HG03575 (cell line): ENCODE measurements at regions not wholly inside any gene's neighbourhood (a gene's known extent, or its start where the extent isn't known, plus 50 kb on each side); places are given as distances from the start of the nearest gene placed in this dataset.
"Not testable (repeated sequence)": the region's sequence is repeated elsewhere in the genome, so short reads cannot be mapped to it uniquely, and the experiment has no call there.

Experiments
- ATAC-seq: cut with Tn5 transposase; IDR thresholded peaks from one replicate; pipeline ENCODE4 v1.9.1; 2021; ENCODE audit not compliant: unreplicated experiment, insufficient number of reproducible peaks, low FRiP score; ENCODE audit errors: extremely low read depth

DNA sequence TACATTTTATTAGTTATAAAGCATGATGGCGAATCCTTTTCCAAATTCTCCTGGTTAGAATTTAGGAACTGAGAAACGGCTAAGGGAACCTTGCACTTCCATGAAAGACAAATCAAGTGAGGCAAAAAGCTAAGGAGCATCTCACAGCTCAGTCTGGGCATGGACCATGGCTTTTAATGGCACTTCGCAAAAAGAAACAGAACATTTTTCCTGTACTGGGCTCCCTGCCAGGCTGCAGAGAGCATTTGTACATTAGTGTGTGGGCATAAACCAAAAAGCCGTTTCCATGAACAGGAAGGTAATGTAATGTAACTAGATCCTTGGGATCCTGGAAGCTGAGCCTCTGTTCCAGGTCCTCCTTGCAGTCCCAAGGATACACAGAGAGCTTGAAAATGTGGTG, 354.2 kb downstream of the MRPS30 start:
- ATAC-seq = no peak

DNA sequence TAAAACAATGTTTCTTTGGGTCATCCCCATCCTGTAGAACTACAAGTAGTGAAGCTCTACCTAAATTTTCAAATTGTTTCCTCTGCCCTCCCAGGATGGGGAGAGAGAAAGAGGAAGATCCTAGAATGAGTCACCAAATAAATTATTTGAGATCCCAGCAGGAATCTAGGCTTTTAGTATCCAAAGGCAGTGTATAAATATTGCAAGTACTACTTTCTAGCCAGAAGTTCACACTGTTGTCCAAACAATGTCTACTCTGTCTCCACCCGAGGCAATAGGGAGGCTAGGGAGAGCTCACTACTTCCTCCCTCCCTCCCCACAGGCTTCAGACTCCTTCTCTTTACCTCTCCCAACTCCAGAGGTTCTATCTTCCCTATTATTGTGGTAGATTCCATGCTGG, 362.8 kb downstream of the MRPS30 start:
- no peak for ATAC-seq

DNA sequence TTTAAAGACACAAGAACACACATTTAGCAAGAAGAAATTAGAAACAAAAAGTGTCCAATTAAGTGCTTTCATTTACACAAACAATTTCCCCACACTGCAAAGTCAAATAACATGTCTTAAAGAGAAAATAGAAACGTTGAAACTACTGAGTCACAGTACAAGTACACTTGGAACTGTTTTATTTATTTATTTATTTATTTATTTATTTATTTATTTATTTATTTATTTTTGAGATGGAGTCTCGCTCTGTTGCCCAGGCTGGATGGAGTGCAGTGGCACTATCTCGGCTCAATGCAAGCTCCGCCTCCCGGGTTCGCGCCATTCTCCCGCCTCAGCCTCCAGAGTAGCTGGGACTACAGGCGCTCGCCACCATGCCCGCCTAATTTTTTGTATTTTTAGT, 363.9 kb downstream of the MRPS30 start:
- not testable (repeated sequence) for ATAC-seq

DNA sequence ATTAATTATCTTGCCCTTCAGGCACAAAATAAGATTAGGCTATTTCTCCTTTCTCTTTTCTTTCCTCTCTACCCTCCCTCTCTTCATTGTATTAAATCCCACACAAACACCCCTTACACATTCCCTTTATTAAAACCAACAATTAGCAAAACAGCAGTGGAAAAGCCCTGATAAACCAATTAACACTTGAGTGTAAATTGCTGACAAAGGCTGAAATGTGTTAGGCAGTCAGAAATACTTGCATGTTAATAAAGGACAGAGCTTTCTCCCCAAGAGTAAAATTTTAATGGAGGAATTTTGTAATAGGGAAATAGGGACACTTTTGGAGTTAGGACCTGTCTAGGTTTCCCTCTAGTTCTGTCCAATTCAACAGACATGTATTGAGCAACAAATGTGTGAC, 370.9 kb downstream of the MRPS30 start:
- no peak for ATAC-seq

DNA sequence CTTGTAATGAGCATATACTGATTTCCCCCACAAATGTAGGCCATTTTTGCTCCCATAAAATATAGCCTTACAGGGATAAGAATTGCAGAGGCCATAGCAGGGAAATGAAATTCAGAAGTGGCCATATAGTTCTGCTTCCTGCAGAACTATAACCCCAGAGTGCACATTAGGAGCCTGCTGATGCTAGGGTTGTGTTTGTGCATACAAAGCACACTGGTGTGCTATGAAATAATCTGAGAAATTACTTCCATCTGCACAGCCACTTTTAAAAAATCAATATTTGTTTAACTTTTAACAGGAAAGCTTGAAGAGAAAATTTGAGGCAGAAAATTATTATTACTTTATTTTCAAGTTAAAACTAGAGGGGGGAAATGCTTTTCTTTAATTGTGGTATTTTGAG, 380.3 kb downstream of the MRPS30 start:
- ATAC-seq = no peak

DNA sequence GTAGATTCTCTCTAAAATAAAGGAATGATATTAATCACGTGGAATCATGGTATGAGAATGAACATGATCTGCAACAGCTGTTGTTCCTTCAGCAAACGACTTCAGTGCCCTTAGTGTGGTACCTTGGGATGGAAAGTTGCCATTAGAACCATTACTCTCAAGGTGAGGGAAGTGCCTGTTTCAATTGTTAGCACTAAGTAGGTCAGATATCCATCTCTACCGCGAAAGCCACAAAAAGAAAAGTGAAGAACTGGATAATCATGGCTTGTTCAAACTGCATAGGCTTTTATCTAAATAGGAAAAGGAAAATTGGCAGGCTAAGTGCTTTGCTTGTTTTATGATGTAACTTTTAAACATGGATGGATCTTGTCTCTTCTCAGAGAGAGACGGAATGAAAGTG, 380.7 kb downstream of the MRPS30 start:
- ATAC-seq = no peak

DNA sequence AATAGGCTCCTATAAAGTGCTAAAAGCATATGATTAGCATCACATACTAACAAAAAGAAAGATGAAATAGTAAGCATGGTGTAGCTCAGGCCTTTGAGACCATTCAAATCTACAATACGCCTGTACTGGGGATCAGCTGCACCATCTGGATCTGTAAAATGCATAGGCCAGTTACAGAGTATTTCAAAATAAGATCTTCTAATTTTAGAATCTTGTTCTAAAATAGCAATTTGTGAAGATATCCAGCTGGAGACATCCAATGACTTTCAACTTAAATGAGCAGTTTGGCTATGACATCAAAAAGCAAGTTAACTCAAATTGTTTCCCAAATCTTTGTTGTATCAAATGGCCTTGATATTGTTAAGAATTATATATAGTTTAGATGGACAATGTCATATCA, 386.3 kb downstream of the MRPS30 start:
- no peak for ATAC-seq
